Heart left ventricle (tissue), 16 donors: ENCODE measurements at regions not wholly inside any gene's neighbourhood (a gene's known extent, or its start where the extent isn't known, plus 50 kb on each side); places are given as distances from the start of the nearest gene placed in this dataset.

ENCODE experiments used
- ATAC-seq, 4 donors: fragments of 200-7000 bp; cut with Tn5 transposase; one replicate each; pipeline ENCODE4 v1.9.1; 2020 to 2022; ENCODE audit warnings: moderate library complexity in 4 of 4, mild to moderate bottlenecking in 3 of 4, moderate number of reproducible peaks in 1 of 4
- DNase-seq, 5 donors: peaks; one replicate each; pipeline ENCODE4 v3.0.0-alpha.2; 2020
- H3K27ac ChIP-seq, 12 donors: fragments of 200-600 bp; sonication (generic) in 4 of 12; one replicate each; pipeline versions ENCODE4 v1.5.0 to v1.8.0; 2016 to 2022; ENCODE audit warnings: mild to moderate bottlenecking in 2 of 12
- H3K27me3 ChIP-seq, 9 donors: fragments of 200-600 bp; sonication (generic) in 2 of 9; one replicate each; pipeline versions ENCODE4 v1.5.1 to v1.8.0; 2016 to 2022; ENCODE audit warnings: mild to moderate bottlenecking in 3 of 9
- H3K36me3 ChIP-seq, 9 donors: fragments of 200-600 bp; sonication (generic) in 2 of 9; one replicate each; pipeline versions ENCODE4 v1.5.0 to v1.8.0; 2018 to 2022; ENCODE audit warnings: mild to moderate bottlenecking in 2 of 9
- H3K4me1 ChIP-seq, 12 donors: fragments of 200-600 bp; sonication (generic) in 4 of 12; one replicate each; pipeline versions ENCODE4 v1.5.0 to v1.8.0; 2016 to 2022; ENCODE audit warnings: mild to moderate bottlenecking in 3 of 12
- H3K4me3 ChIP-seq, 12 donors: fragments of 200-600 bp; sonication (generic) in 4 of 12; one replicate each; pipeline versions ENCODE4 v1.5.0 to v1.8.0; 2017 to 2022; ENCODE audit warnings: mild to moderate bottlenecking in 9 of 12, moderate library complexity in 4 of 12
- H3K9me3 ChIP-seq, 12 donors: fragments of 200-600 bp; sonication (generic) in 4 of 12; one replicate each; pipeline versions ENCODE4 v1.5.0 to v1.8.0; 2016 to 2022; ENCODE audit warnings: mild to moderate bottlenecking in 1 of 12
- CTCF ChIP-seq, 12 donors: fragments of 200-600 bp; sonication (generic) in 4 of 12; IDR thresholded peaks; one replicate each; pipeline versions ENCODE4 v1.5.0 to v1.8.0; 2018 to 2022; ENCODE audit warnings: antibody characterized with exemption in 12 of 12, mild to moderate bottlenecking in 5 of 12
- POLR2A ChIP-seq, 2 donors: fragments of 450-650 bp; IDR thresholded peaks; one replicate each; pipeline ENCODE4 v1.6.1; 2017; ENCODE audit warnings: antibody characterized with exemption in 2 of 2, mild to moderate bottlenecking in 2 of 2, moderate library complexity in 2 of 2
- whole genome bisulfite sequencing, 4 donors: extraction: QIAGEN DNeasy Blood & Tissue Kit in 2 of 4; methylation state at CpG; one replicate each; pipeline versions ENCODE4 v1.1.5 to v1.1.7; 2013 to 2018; 5-methylcytosine and 5-hydroxymethylcytosine counted together
- intact Hi-C, 10 donors: fragments of 100-400 bp; cut with DNase I; formaldehyde crosslinking; loops; one replicate each; pipeline versions ENCODE4 v1.11.1 to v1.14.2; 2022
- donor health status: ischemic (EF 13 %, LVEDD 7.1; RV severe dilation, severe dysfunction).
- donor health status: healthy with polysubstance abuse.
- donor health status: DM: no; HTN: yes; CAD: no.
- donor health status: DM: no; HTN: no; CAD: no.
- donor health status: ischemic (EF 25% LVEDD 6.9; RV normal size, moderate dysfunction).
- donor health status: ischemic (EF 25% LVEDD 5.7; RV mildly dilated, moderate dysfunction).
- donor health status: healthy.
- donor health status: DM: yes; HTN: yes; CAD: no.
- donor health status: ischemic (EF 35%, LVEDD 5.7; RV mildly dilated, moderate dysfunction).
- donor health status: nonischemic (EF 11% LVEDD 7.7; RV severe dilation, severe dysfunction).
- donor health status: DM: yes; HTN: yes; CAD: no.
- donor health status: PGD.
- donor health status: ischemic (EF 29% LVEDD 5.4; RV normal size, mild dysfunction).
- donor health status: nonischemic (EF 23%, LVEDD 6.1; RV moderate dilation, normal function).

- TF ChIP-seq POLR2A (IDR thresholded peaks at IDR 0.05) (no peak), CTCF (IDR thresholded peaks at IDR 0.05) (no peak)
- Histone ChIP-seq H3K27ac (no peak overlapping the region), H3K36me3 (no peaks in the 10 kb centered on the region), H3K4me1 (no peaks in the 10 kb centered on the region), H3K4me3 (no peak overlapping the region), H3K27me3 (no peaks in the 10 kb centered on the region), H3K9me3 (peaks cover 0 to 25% (median 2%) of the 10 kb centered on the region in 12 donors)
- ATAC-seq (no peak), DNase-seq (no peak)
- WGBS, 4 donors: 69 to 85% (median 74%) methylated on average over 4 of the region's 4 CpGs
- intact Hi-C loops: no loop called here
These were observed 649.6 kb downstream of the BCL11B start for GRCh38 chr14:98622208-98623051.

GRCh38 chr14:98623788-98624415, 648.1 kb downstream of the BCL11B start:
- 88 to 91% (median 90%) methylated on average over 14 of the region's 14 CpGs for WGBS, 4 donors
- H3K9me3 ChIP-seq: peaks cover 0 to 36% (median 11%) of the 10 kb centered on the region in 12 donors

GRCh38 chr14:98633380-98633779, 638.6 kb downstream of the BCL11B start:
- Histone ChIP-seq H3K36me3 (no peaks in the 10 kb centered on the region), H3K27me3 (peaks cover 0 to 5% (median 0%) of the 10 kb centered on the region in 9 donors), H3K27ac (no peak overlapping the region), H3K4me1 (no peaks in the 10 kb centered on the region), H3K4me3 (no peak overlapping the region), H3K9me3 (peaks cover 0 to 6% (median under 1%) of the 10 kb centered on the region in 12 donors)
- TF ChIP-seq CTCF (IDR thresholded peaks at IDR 0.05) (no peak), POLR2A (IDR thresholded peaks at IDR 0.05) (no peak)
- ATAC-seq (no peak), DNase-seq (no peak)
- 51 to 65% (median 60%) methylated on average over 5 of the region's 5 CpGs for WGBS, 4 donors
- intact Hi-C loops: no loop called here

More at GRCh38 chr14:98623788-98624415, 648.1 kb downstream of the BCL11B start:
- no peak for ATAC-seq
- H3K27ac ChIP-seq: no peak overlapping the region
- H3K4me1 ChIP-seq: no peaks in the 10 kb centered on the region
- no peaks in the 10 kb centered on the region for H3K36me3 ChIP-seq
- no peak for DNase-seq
- intact Hi-C loops: no loop called here
- no peak overlapping the region for H3K4me3 ChIP-seq
- TF ChIP-seq POLR2A (IDR thresholded peaks at IDR 0.05) (no peak), CTCF (IDR thresholded peaks at IDR 0.05) (no peak)
- no peaks in the 10 kb centered on the region for H3K27me3 ChIP-seq

- H3K27me3 ChIP-seq: peaks cover 0 to 5% (median 0%) of the 10 kb centered on the region in 9 donors
- DNase-seq (no peak), ATAC-seq (no peak)
- no peak overlapping the region for H3K4me3 ChIP-seq
- no peak overlapping the region for H3K27ac ChIP-seq
- TF ChIP-seq POLR2A (IDR thresholded peaks at IDR 0.05): no peak
- 58 to 68% (median 64%) methylated on average over 6 of the region's 6 CpGs for WGBS, 4 donors
- no peaks in the 10 kb centered on the region for H3K9me3 ChIP-seq
- H3K36me3 ChIP-seq: no peaks in the 10 kb centered on the region
- intact Hi-C loops: no loop called here
- no peaks in the 10 kb centered on the region for H3K4me1 ChIP-seq
These were observed 637.8 kb downstream of the BCL11B start for GRCh38 chr14:98634043-98634820.
